Endothelial cell (in vitro differentiated cells): ENCODE measurements at regions not wholly inside any gene's neighbourhood (a gene's known extent, or its start where the extent isn't known, plus 50 kb on each side); places are given as distances from the start of the nearest gene placed in this dataset.
"Not testable (repeated sequence)": the region's sequence is repeated elsewhere in the genome, so short reads cannot be mapped to it uniquely, and the experiment has no call there.

Experiments used
- DNase-seq: peaks from one replicate; pipeline ENCODE4 v3.0.0; 2021; ENCODE audit warnings: low spot score
- H3K27ac Mint-ChIP-seq: one replicate; pipeline ENCODE4 v1.8.0; 2021; ENCODE audit warnings: mixed read lengths, inconsistent platforms; ENCODE audit not compliant: unreplicated experiment
- H3K27me3 Mint-ChIP-seq: one replicate; pipeline ENCODE4 v1.8.0; 2021; ENCODE audit warnings: mild to moderate bottlenecking, moderate library complexity, mixed read lengths, inconsistent platforms; ENCODE audit not compliant: unreplicated experiment
- H3K36me3 Mint-ChIP-seq: one replicate; pipeline ENCODE4 v1.8.0; 2021; ENCODE audit warnings: mild to moderate bottlenecking, low read depth, mixed read lengths, inconsistent platforms; ENCODE audit not compliant: unreplicated experiment
- H3K4me1 Mint-ChIP-seq: one replicate; pipeline ENCODE4 v1.8.0; 2021; ENCODE audit warnings: mild to moderate bottlenecking, mixed read lengths, inconsistent platforms; ENCODE audit not compliant: unreplicated experiment
- H3K4me3 Mint-ChIP-seq: one replicate; pipeline ENCODE4 v1.8.0; 2021; ENCODE audit warnings: mild to moderate bottlenecking, mixed read lengths, inconsistent platforms; ENCODE audit not compliant: unreplicated experiment
- H3K9me3 Mint-ChIP-seq: one replicate; pipeline ENCODE4 v1.8.0; 2021; ENCODE audit warnings: mixed read lengths, inconsistent platforms; ENCODE audit not compliant: unreplicated experiment
- TF ChIP-seq, protein P1 (sequence below): fragments of 200-600 bp; sonication (generic); IDR thresholded peaks from one replicate; pipeline ENCODE4 v1.5.0; 2021; ENCODE audit warnings: antibody characterized with exemption; ENCODE audit not compliant: unreplicated experiment

DNA sequence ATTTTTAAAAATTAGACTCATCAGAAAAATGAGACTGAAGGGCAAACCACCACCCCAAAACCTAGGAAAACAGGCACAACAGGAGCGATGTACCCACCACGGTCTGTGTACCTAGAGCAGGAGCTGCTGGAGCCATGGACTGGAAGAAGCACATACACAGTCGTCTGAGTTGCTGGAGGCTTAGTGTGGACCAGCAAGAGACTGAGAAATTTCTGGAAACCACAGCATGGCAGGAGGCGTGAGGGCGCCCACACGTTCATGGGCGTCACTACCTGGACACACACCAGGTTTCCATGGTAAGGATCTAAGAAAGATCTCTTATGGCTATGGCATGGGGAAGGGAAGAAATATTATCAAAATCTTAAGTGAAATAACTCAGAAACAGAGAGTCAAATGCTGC, 91.9 kb downstream of the MED10 start:
- Mint-ChIP-seq H3K4me1 (no peaks in the 10 kb centered on the region), H3K36me3 (no peaks in the 10 kb centered on the region), H3K27ac (no peak overlapping the region), H3K4me3 (no peak overlapping the region), H3K27me3 (no peaks in the 10 kb centered on the region), H3K9me3 (no peaks in the 10 kb centered on the region)
- no peak for DNase-seq
- TF ChIP-seq, protein P1, sequence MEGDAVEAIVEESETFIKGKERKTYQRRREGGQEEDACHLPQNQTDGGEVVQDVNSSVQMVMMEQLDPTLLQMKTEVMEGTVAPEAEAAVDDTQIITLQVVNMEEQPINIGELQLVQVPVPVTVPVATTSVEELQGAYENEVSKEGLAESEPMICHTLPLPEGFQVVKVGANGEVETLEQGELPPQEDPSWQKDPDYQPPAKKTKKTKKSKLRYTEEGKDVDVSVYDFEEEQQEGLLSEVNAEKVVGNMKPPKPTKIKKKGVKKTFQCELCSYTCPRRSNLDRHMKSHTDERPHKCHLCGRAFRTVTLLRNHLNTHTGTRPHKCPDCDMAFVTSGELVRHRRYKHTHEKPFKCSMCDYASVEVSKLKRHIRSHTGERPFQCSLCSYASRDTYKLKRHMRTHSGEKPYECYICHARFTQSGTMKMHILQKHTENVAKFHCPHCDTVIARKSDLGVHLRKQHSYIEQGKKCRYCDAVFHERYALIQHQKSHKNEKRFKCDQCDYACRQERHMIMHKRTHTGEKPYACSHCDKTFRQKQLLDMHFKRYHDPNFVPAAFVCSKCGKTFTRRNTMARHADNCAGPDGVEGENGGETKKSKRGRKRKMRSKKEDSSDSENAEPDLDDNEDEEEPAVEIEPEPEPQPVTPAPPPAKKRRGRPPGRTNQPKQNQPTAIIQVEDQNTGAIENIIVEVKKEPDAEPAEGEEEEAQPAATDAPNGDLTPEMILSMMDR: no peak

DNA sequence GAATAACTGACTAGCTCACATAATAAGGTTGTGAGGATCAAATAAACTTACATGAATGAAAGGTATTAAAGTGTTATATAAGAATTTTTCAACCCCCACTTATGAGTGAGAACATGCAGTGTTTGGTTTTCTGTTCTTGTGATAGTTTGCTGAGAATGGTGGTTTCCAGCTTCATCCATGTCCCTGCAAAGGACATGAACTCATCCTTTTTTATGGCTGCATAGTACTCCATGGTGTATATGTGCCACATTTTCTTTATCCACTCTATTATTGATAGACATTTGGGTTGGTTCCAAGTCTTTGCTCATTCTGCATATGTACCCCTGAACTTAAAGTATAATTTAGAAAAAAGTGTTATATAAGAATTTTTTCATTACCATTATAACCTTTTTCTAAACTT, 93.9 kb downstream of the MED10 start:
- DNase-seq, H3K9me3 Mint-ChIP-seq, H3K4me3 Mint-ChIP-seq, H3K27me3 Mint-ChIP-seq, H3K4me1 Mint-ChIP-seq, H3K27ac Mint-ChIP-seq, H3K36me3 Mint-ChIP-seq: not testable (repeated sequence)

DNA sequence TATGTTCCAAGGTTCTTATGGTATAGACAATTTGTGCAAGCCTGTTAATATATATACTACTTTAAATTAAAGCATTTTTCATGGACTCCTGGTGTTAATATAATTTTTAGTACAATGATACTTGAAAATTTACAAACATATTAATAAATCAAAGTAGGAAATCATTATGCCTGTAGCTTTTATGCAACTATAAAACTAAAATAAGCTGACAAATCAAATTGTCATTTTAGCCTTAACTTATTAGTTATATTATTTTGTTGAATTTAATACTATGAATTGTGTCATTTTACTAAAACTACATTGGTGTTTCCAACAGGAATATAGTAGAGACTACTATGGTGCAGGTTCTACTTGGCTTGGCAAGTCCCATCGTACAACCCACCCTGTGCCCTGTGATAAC, 96.0 kb downstream of the MED10 start:
- Mint-ChIP-seq H3K27me3 (peaks cover 2% of the 10 kb centered on the region), H3K36me3 (no peaks in the 10 kb centered on the region), H3K27ac (no peak overlapping the region), H3K4me1 (no peaks in the 10 kb centered on the region), H3K4me3 (no peak overlapping the region), H3K9me3 (no peaks in the 10 kb centered on the region)
- TF ChIP-seq, protein P1: no peak
- DNase-seq: no peak

DNA sequence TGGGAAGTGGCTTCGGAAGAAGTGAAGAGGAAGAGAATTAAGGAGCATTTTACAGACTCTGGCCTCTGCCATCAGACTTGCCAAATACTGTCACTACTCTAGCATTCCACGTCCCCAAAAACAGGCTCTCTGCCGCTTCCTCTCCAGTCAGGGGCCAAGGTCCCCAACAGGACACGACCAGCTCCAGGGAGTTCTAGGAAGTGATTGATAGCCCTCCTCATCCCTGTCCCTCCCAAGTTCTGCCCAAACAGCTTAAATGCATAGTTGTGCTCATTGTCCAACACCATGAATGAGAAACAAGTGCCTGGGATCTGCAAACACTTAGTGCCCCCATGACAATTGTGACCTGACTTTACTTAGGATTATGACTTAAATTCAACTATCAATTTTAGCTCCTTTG, 96.5 kb downstream of the MED10 start:
- Mint-ChIP-seq H3K36me3 (no peaks in the 10 kb centered on the region), H3K4me1 (no peaks in the 10 kb centered on the region), H3K27ac (no peak overlapping the region), H3K27me3 (peaks cover 2% of the 10 kb centered on the region), H3K9me3 (no peaks in the 10 kb centered on the region), H3K4me3 (no peak overlapping the region)
- DNase-seq: no peak
- TF ChIP-seq, protein P1: no peak

DNA sequence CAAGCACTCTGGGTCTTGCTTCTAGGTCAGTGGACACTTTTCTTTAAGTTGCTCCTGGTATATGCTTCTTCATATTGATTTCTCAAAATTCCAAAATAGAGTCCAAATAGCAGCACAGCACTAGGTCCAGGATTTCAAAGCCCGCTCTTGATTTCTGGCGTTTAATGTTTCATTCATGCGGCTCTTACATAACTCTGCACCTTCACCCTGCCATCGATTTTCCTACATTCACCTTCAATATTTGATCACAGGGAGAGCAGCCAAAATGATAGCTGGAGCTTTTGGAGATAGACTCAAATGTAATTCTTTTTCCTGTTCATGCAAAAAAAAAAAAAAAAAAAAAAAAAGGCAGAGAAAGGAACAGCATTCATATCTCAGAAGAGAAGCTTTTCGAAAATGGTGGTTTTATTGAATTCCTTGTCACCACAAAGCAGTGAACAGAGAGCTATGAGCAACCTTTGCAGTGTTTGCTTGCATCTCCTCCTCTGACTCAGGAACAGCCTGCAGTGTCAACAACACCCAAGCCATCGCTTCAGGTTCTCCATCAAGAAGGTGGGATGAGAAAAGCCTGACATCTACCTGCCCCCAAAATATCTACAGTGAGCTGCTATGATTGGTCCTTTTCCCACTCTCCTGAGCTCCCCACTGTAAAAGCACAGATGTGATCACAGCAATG, 97.8 kb downstream of the MED10 start:
- no peaks in the 10 kb centered on the region for H3K36me3 Mint-ChIP-seq
- H3K4me3 Mint-ChIP-seq: no peak overlapping the region
- H3K9me3 Mint-ChIP-seq: no peaks in the 10 kb centered on the region
- no peaks in the 10 kb centered on the region for H3K4me1 Mint-ChIP-seq
- DNase-seq: no peak
- TF ChIP-seq, protein P1: no peak
- peaks cover 2% of the 10 kb centered on the region for H3K27me3 Mint-ChIP-seq
- no peak overlapping the region for H3K27ac Mint-ChIP-seq

DNA sequence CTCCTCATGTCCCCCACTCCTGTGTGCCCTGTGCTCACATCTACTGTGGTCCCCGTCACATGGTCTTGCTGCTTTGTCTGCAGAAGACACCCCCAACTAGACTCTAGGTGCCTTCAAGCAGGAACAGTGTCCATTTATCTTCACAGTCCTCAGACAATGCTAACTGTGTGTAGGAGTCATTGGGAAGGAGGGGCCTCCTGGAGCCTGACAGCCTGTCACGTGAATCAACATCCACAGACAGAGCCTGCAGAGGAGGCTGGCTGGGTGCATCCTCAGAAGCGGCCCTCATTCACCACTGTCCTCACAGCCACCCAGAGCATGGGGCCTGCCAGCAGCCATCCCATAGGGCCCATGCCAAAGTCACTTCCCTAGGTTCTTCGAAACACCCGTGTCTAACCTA, 98.7 kb downstream of the MED10 start:
- Mint-ChIP-seq H3K36me3 (no peaks in the 10 kb centered on the region), H3K27ac (no peak overlapping the region), H3K4me3 (no peak overlapping the region), H3K9me3 (no peaks in the 10 kb centered on the region), H3K27me3 (peaks cover 2% of the 10 kb centered on the region), H3K4me1 (no peaks in the 10 kb centered on the region)
- no peak for DNase-seq
- TF ChIP-seq, protein P1: no peak
